Middle frontal gyrus (tissue), 1 donor: ENCODE measurements at regions not wholly inside any gene's neighbourhood (a gene's known extent, or its start where the extent isn't known, plus 50 kb on each side); places are given as distances from the start of the nearest gene placed in this dataset.

Experiments used
- DNase-seq: peaks from one replicate; pipeline ENCODE4 v3.0.0-alpha.2; 2015; ENCODE audit warnings: low spot score; ENCODE audit errors: extremely low spot score

DNA sequence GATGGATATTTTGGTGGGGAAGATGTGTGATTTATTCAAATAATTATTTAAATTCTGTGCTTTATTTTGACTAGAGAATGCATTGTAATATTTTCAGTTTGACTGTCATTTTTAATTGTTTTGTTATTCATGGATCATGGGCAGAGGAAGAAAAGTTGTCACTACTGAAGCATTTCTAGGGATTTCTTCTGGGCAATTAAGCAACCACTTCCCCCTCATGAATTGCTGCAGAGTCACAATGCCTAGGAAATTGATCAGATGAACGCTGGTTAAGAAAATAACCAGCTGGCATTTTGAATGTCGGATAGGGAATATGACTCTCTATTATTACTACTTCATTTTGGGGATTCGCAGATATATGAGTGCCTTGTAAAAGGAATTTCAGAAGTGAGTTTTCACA, 283.3 kb downstream of the IL15 start:
- DNase-seq = no peak

DNA sequence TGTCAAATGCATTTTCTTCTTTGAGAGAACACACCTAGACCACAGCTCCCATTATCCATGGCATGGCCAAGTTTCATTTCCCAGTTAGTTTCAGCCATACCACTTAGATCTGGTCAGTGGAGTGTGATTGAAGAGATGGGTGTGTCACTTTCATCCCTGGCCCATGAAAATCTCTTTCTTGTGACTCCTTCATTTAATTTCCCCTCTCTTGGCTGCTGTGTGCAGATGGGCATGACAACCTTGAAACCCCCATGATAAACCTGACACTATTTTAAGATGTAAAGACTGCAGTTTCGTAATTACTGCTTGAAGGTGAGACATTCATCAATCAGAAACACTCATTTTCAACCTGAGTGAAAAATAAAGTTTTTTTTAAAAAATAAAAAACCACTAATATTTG, 284.9 kb downstream of the IL15 start:
- no peak for DNase-seq

DNA sequence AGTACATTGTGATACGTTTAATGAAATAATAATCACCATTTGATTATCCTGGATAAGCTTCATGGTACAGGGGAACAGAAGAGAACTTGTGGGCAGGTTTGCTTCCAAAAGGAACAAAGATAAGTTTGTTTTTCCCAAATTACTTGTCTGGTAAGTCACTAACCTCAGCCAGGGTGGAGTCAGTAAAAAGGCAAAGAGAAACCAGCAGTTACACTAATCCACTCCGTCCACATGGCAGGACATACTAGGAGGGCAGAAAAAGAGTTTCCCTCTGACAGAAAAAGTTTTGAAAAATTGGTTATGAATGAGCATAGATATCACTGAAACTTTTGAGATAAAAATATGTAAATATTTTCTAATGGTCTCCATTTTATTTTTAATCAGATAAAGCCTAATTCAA, 285.9 kb downstream of the IL15 start:
- DNase-seq = no peak

DNA sequence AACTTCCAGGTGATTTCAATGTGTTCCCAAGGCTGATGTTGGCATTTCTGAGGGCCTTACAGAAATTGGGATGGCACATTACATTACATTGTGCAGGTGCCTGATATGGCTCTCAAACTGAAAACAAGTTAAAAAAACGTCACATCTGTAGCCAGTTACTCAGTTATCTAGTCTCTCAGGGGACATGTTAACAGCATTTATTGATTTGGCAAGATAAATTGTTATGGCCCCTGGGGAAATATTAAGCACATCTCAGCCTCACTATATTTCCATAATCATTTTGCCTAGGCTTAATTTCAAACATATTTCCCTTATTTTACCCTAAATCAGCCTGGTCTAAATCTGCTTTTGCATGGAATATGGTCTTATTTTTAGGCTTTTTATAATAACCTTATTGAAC, 290.0 kb downstream of the IL15 start:
- DNase-seq = no peak

DNA sequence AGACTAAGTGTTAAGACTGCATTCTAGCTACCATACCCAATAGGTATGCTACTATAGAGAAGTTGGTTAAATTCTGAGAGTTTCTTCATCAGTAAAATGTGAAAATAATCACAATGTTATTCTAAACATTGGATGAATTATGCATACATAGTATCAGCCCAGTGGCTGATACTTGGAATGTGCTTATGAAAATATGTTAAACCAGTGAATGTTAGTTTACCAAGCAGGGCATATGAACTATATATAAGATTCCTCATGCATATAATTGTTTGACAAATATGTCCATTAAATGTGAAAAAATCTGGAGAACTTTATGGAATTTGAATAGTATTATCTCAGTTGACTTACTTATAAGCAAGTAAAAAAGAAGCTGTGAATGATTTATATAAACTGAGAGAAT, 296.1 kb downstream of the IL15 start:
- no peak for DNase-seq

DNA sequence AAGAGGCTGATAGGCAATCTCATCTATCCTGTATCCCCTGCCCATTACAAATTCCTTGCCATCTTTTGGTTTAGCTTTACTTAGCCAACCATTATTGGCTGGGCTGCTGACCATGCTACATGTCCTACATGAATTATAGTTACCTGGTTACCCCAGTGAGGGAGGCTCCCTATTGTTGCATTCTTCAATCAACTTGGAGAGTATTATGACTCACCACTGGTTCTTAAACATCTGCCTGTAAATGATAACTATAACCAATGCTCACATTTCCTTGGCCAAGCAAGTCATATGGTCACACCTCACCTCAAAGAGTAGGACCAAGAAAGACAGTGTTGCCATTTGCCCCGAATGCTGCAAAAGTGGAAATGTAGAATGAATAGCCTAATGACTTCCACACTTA, 297.6 kb downstream of the IL15 start:
- DNase-seq = no peak

DNA sequence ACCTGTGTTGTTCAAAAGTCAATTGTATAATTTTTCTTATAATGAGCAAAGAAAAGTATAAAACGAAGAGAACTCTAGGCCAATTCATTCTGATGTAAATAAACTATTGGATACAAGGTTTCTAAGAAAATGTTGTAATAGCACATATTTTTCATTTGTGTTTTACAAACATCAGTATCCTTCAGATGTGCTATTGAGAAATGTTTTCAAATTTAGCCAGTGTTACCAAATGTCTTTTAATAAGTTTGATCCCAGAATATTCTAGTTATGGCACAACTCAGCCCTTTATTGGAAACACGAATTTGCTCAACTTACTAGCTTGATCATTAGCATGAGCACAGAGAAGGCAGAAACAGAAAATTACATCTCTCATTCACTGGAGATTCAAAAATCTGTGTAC, 319.3 kb downstream of the IL15 start:
- DNase-seq = no peak

DNA sequence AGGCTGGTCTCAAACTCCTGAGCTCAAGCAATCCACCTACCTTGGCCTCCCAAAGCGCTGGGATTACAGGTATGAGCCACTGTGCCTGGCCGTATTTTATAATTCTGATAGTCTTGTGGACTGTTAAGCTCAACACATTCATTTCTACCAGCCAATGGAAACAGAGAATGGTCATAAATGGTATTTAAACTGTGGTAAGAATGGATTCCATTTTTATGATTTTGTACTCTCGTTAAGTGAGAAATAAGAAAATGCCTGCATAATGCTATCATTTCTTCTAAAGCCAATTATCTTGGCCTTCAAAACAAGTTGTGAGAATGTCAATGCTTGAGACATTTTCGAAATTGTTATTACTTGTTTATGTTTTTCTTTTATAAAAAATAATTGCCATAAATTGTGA, 321.0 kb downstream of the IL15 start:
- DNase-seq = no peak

DNA sequence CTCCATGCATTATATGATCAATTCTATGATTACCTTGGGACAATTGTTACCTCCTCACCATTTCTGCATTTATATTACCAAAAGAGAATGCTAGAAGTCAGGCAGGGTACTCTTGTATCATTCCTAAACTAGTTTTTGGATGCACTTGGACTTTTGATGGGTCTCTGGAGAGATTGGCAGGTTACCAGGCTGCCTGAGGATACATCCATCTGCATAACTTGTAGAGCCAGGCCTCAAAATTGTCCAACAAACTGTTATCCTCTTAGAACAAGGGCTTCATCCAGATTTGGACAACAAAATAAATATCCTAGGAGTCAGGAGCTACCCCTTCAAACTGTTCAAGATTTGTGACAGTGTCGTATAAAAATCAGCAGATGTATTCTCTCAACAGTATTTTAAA, 326.1 kb downstream of the IL15 start:
- no peak for DNase-seq

DNA sequence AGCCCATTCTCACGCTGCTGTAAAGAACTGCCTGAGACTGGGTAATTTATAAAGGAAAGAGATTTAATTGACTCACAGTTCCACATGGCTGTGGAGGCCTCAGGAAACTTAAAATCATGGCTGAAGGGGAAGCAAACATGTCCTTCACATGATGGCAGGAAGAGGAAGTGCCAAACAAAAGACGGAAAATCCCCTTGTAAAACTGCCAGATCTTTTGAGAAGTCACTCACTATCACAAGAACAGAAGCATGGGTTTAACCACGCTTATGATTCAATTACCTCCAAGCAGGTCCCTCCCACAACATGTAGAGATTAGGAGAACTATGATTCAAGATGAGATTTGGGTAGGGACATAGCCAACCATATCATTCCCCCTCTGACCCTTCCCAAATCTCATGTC, 335.5 kb downstream of the IL15 start:
- DNase-seq = no peak

DNA sequence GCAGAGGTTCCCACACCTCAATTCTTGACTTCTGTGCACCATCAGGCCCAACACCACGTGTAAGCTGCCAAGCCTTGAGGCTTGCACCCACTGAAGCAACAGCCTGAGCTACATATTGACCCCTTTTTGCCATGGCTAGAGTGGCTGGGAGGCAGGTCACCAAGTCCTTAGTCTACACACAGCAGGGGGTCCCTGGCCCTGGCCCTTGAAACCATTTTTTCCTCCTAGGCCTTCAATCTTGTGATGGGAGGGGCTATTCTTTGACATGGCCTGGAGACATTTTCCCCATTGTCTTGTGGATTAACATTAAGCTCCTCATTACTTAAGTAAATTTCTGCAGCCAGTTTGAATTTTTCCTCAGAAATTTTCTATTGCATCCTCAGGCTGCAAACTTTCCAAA, 336.6 kb downstream of the IL15 start:
- no peak for DNase-seq
